GM11168 (cell line): ENCODE measurements at regions not wholly inside any gene's neighbourhood (a gene's known extent, or its start where the extent isn't known, plus 50 kb on each side); places are given as distances from the start of the nearest gene placed in this dataset.

ENCODE experiments used
- in situ Hi-C: fragments of 300-500 bp; cut with MboI; formaldehyde crosslinking; loops from one replicate; pipeline ENCODE4 v1.12.0; 2022; ENCODE audit warnings: low sequenced_read_pairs; ENCODE audit not compliant: unreplicated experiment

DNA sequence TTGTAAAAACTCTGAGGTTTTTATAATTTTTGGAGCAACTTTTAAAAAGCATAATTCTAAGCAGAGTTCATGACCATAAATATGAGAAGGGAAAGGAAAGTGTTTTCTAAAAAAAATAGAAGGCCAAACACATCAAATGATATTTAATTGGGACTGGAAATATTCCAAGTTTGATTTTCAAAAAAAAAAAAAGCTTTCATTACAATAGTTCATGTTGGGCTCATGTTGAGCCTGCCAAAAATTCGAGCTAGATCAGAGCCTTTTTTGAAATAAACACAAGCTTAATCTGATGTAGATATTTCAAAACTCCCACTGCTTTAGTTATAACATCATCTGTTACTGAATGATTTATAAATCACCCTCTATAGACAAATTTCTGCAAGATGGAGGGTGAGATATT lies 163.4 kb upstream of the DEFB112 start:
- in situ Hi-C loops, result no loop called here

DNA sequence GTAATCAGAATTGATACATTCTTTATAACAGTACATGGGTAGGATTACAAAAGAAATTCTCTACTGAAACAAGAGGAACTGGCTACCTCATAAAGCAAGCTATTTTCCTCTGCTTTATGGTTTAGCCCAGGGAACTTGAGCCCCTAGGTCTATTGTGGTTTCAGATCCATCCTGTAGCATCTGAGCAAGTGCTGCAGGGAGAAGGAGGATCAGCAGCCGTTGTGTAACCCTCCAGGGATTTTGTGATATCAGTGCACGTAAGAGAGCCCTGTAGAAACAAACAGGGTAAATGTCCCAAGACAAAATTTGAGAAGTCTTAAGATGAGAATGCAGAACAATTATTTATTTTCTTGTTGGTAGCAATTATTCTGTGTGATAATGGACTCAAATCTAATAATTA lies 165.2 kb upstream of the DEFB112 start:
- in situ Hi-C loops, result no loop called here

DNA sequence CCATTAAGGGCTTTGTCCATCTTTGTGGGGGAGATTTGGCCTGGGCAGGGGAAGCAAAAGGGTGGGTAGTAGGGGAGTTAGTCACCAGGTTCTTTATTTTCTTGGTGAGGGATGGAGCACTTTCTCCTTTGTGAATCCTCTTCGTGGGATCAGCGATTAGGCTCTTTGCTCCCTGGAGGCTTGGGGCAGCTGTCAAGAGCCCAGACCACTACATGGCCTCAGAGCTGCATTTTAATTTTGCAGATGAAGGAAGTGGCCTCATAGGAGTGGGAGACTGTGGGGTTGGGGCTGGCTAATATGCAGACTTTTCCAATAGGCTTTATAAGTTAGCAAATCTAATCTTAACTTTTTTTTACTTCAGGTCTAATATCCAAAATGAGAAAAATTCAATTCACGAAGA lies 168.1 kb upstream of the DEFB112 start:
- in situ Hi-C loops, result no loop called here

DNA sequence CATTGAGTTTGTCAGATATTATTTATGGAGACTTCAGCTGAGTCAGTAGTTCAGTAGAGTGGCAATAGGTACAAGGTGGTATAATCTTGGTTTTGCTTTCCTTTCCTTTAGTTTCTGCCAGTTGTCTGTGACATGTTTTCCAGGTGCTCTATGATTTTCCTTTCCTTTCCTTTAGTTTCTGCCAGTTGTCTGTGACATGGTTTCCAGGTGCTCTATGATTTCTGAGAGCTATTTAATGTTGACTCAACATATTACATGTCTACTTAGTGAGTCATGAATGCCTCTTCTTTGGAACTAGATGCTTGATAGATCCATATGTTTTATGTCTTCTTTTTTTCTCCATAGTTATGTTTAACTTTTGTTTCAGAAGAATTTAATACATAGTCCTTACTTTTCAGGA lies 186.4 kb upstream of the DEFB112 start:
- in situ Hi-C loops, result no loop called here

- in situ Hi-C loops, result no loop called here
Measured at GRCh38 chr6:50239853-50240252, 190.1 kb upstream of the DEFB112 start.

- in situ Hi-C loops, result no loop called here
Measured at GRCh38 chr6:50240986-50241385, 191.3 kb upstream of the DEFB112 start.

GRCh38 chr6:50249493-50249892 lies 199.8 kb upstream of the DEFB112 start:
- in situ Hi-C loops, result no loop called here

GRCh38 chr6:50257322-50257721 lies 207.6 kb upstream of the DEFB112 start:
- in situ Hi-C loops, result no loop called here

DNA sequence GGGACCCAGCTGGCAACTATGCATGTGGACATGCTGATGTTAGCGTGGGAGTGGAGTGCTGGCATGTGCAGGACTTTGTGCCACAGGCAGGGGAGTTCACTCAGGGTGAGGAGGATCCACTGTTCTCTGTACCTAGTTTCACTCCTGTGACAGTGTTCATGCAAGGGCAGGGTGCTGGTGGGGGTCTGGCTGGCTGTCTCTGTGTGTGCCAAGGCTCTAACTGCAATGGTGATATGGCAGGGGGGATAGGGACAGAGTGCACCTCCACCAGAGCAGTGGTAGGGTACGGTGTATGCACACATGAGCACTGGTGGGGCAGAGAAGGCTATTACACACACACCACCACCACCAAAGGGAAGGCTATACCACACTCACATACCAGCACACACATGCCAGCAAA lies 210.2 kb upstream of the DEFB112 start:
- in situ Hi-C loops, result no loop called here

DNA sequence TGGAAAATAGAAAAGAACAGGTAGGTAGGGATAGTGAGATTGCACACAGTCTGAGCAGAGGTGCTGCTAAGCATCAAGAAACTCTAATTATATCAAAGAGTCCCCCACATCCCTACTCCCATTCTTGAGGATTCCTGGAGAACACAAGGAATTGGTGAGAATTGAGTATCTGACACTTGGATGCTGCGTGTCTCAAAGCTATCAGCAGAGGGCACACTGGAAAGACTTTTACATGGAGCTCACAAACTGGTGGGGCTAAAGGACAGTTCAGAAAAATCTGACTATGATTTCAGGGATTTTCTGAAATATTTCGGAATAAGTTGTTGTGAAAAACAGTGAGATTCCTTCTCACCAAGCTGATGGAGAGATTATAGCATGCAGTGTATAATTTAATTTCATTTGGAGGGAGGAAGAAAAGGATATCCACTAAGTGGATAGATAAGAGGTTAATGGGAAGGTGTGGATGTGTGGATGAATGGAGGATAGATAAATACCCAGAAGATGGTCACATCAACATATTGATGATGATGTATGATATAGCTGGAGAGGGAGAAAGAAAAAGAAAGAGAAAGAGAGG lies 215.4 kb upstream of the DEFB112 start:
- in situ Hi-C loops, result no loop called here

DNA sequence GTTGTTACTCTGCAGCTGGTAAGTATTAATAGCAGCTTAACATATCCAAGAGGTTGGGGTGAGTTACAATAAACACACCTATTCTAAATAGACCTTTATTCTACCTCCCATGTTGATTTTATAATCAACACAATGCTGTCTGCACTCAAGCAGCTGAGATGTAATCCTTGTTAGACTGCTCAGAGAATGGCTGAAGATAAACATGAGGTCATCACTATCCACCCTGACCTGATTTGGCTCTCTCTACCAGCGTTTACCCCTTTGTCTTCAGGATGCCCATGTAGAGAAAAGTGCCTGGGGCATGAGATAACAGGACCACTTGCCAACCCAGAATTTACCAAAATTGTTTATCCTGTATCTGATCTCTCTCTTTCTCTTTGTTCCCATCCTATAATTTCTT lies 220.7 kb upstream of the DEFB112 start:
- in situ Hi-C loops, result no loop called here

DNA sequence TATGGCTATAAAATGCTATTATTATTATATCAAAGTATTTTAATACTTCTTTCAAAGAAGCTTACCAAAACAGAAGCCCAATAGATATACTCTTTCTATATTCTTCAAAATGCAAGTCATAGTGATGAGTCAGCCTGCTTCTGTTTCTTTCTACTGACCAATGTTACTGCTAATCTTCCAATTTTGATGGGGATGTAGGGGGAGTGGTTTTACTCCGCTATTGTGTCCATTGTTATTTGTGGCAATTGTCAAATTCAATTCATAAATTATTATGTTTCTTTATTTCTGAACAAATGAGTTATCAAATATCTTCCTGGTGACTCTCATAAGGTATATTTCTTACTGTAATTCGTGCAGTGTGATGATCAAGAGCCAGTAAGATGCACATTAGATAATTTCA lies 221.5 kb upstream of the DEFB112 start:
- in situ Hi-C loops, result no loop called here

GRCh38 chr6:50271817-50272216 lies 222.1 kb upstream of the DEFB112 start:
- in situ Hi-C loops, result no loop called here

DNA sequence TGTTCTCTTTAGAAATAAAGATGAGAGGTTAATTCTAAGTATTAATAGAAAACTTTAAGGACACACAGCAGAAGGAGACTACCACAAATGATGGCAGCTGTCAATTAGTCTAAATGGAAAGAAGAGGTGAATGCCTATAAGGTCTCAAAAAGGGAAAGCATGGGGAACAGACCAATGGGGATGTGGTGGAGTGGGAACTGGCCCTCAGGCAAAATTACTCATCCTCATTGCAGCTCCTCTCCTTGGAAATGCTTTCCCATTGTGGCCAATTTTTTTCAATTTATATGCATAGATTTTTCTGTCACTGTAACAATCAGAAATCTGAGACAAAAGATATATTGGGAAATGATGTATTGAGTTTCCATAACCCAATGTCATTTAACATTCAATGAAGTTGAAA lies 222.9 kb upstream of the DEFB112 start:
- in situ Hi-C loops, result no loop called here

DNA sequence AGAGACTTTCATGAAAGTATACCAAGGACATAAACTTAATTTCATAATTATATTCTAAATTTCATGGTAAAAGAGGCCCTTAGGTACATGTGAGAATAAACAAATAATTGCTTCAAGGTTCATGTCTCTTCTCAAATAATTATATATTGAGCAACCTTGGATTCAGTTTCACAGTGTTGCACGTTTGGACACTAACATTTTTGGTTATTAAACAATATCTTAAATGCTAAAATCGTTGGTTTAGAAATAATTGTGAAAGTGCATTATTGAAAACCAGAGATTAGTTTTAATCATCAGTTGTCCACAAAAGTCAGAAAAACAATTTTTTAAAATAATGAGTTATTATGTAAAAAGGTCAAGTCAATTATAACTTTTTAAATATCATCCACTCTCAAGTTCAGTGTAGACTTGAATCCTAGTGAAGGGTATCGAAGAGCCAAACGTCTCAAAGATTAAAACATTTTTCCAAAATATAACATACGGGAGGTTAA lies 227.1 kb upstream of the DEFB112 start:
- in situ Hi-C loops, result no loop called here

- in situ Hi-C loops, result no loop called here
Measured at GRCh38 chr6:50277774-50278173, 228.0 kb upstream of the DEFB112 start.

DNA sequence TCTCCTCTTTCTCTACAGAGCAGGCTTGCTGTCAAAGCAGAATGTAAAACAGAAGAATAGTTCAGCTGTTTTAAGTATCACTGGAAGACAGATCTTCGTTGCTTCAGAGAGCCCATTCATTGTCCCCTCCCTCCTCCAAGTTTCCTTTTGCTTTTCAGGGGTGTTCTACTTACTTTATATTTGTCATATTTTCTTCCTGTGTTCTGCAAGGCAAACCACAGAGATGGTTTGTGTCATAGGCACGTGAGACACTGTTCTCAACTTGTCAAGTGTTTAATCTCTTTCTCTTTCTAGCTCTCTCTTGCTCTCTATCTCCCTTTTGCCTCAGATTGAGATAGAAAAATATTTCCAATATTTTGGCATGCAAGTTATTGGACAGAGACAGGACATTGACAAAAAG lies 228.9 kb upstream of the DEFB112 start:
- in situ Hi-C loops, result no loop called here

GRCh38 chr6:50285735-50286134 lies 236.0 kb upstream of the DEFB112 start:
- in situ Hi-C loops, result no loop called here

GRCh38 chr6:50288241-50288640 lies 238.5 kb upstream of the DEFB112 start:
- in situ Hi-C loops, result no loop called here

DNA sequence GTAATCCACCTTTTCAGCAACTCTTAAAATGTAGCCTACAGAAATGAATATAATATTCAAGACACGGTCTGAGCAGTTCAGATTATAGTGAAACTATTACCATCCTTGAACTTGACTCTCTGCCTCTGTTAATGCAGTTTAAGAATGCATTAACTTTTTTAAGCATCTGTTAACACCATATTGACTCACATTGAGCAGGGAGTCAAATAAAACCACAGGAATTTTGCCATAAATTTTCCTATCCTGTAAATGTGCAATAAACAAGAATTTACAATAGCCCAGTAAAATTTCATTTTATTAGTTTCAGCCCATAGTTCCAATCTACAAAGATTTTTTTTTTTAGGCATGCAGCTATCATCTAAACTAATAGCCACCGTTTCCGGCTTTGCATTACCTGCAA lies 239.2 kb upstream of the DEFB112 start:
- in situ Hi-C loops, result no loop called here

DNA sequence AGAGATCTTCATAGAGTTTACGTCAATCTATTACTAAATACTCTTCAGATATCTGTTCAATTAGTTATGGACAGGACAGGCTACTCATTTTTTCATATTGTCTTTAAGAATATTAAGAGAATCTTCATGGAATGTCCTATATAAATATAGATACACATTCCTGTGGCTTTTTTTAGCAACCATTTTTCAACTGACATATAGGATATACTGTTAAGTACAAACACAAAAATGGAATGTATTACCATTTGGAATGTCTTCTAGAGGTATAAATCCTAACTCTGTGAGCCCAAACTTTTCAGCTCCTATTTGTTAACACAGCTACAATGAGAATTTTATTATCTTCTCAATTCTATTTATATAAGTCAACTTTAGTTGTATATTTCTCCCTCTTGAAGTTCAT lies 239.6 kb upstream of the DEFB112 start:
- in situ Hi-C loops, result no loop called here

DNA sequence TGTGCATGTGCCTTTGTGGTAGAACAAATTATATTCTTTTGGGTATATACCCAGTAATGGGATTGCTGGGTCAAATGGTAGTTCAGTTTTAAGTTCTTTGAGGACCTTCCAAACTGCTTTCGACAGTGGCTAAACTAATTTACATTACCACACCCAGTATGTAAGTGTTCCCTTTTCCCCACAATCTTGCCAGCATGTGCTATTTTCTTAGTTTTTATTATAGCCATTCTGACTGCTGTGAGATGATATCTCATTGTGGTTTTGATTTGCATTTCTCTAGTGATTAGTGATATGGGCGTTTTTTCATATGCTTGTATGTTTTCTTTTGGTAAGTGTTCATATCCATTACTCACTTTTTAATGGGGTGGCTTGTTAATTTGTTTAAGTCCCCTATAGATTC lies 251.6 kb upstream of the DEFB112 start:
- in situ Hi-C loops, result no loop called here

- in situ Hi-C loops, result no loop called here
Measured at GRCh38 chr6:50305660-50306059, 255.9 kb upstream of the DEFB112 start.
